HFF-Myc (cell line): ENCODE measurements at regions not wholly inside any gene's neighbourhood (a gene's known extent, or its start where the extent isn't known, plus 50 kb on each side); places are given as distances from the start of the nearest gene placed in this dataset.

ENCODE experiments used
- DNase-seq: peaks from one replicate; pipeline ENCODE4 v3.0.0-alpha.2; 2011; ENCODE audit warnings: low read depth; ENCODE audit errors: extremely low read depth
- H3K4me3 ChIP-seq: replicated peaks from 2 replicates; pipeline ENCODE4 v1.5.1; 2011; ENCODE audit warnings: low read depth, mild to moderate bottlenecking, control low read depth, low read length
- CTCF ChIP-seq: IDR thresholded peaks from 2 replicates; pipeline ENCODE4 v1.5.1; 2012; ENCODE audit warnings: mild to moderate bottlenecking, low read depth, low read length, control low read depth; ENCODE audit errors: missing control alignments

DNA sequence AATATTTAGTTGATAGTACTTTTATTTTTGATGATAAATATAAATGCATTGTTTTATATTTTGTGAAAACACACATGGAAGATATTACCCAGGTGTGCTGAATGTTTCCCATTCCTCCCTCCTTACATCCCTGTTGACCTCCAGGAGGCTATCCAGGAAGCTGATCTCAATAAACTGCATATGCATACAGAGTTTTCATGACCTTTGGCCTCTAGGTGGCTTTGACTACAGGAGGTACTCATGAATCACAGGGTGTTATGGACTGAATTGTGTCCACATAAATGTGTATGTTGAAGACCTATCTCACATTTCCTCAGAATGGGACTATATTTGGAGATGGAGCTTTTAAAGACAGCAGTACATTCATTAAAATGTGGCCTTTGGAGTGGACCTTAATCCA, 914.9 kb upstream of the NCAM2 start:
- TF ChIP-seq CTCF, result no peak
- DNase-seq, result no peak
- H3K4me3 ChIP-seq, result no peak overlapping the region

- TF ChIP-seq CTCF, result no peak
Observed at GRCh38 chr21:20083925-20084324, 914.3 kb upstream of the NCAM2 start.

DNA sequence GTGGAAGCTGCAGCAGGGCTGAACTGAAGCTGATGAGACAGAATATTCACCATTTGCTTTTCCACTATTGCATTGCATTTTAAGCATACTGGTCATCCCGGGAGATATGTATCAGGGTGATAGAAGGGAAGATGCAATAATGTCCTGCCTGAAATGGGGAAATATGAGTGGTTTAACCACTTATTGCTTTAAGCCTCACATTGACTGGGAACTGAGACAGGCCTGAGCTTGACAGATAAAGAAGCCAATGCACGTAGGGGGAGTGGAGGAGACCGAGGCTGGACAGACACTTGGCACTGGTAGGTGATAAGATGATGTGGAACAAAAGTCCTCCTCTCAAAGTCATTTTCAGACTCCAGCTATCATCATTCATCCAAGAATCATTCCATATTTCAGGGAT, 911.7 kb upstream of the NCAM2 start:
- TF ChIP-seq CTCF, result no peak
- H3K4me3 ChIP-seq, result no peak overlapping the region
- no peak for DNase-seq

More at GRCh38 chr21:20083925-20084324, 914.3 kb upstream of the NCAM2 start:
- H3K4me3 ChIP-seq, result no peak overlapping the region
- DNase-seq, result no peak

DNA sequence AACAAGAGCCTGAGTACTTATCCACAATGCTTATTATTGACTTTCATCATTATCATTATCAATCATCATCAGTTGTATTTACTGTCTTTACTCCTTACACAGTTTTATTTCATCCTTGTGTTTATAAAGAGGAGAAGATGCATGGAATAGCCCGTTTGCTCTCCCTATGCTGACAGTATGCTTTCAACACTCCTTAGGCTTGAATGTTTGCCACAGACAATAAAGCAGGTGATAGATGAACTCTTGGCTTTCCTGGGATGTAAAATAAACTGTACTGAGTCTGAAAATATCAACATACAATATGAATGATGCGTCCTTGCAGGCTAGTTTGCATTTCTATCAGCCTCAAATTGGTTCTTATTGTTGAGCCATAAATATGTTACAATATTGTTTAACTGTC, 891.8 kb upstream of the NCAM2 start:
- TF ChIP-seq CTCF, result no peak
- no peak for DNase-seq
- H3K4me3 ChIP-seq, result no peak overlapping the region

DNA sequence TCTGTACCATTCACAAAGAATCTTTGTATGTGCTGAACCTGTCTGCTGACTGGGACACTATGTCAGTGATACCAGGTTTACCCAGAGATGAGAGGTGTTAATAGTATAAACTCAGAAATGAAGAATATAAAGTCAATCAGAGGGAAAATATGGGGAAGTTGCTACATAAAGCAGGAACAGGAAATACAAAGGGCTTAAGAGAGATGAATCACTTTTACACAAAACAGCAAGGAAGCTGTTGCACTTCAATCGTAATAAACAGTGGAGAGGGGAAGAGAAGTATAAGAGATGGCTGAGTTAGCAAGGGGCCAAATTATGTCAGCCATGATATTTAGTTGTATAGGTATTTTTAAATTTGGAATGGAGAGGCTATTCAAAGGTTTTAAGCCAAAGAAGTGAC, 890.2 kb upstream of the NCAM2 start:
- no peak for DNase-seq
- H3K4me3 ChIP-seq, result no peak overlapping the region
- TF ChIP-seq CTCF, result no peak

DNA sequence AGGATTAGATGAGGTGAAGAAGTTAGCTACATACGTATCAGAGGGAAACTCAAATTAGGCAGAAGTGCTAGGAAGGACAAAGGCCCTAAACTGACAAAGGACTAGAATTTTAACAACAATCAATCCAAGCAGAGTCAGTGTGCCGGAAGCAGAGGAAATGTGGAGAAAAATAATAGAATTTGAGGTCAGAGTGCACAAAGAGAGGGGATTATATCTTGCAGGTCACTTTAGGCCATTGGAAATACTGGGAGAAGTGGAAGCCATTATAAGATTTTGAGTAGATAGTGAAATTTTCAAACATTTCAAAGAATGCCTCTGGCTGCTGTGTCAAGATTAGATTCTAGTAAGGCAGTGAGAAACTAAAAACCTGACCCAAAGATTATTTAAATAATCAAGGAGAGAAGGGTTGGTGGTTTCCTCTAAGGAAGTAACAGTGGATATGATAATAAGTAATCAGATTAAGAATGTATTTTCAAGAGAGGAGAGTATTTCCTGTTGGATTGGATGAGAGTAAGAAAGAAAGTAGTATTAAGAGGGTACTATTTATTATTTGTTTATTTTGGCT, 889.2 kb upstream of the NCAM2 start:
- no peak for TF ChIP-seq CTCF
- no peak overlapping the region for H3K4me3 ChIP-seq
- DNase-seq, result no peak

GRCh38 chr21:20110368-20110767, 887.8 kb upstream of the NCAM2 start:
- DNase-seq, result no peak
- no peak for TF ChIP-seq CTCF
- H3K4me3 ChIP-seq, result no peak overlapping the region
